ENCODE measurements at regions not wholly inside any gene's neighbourhood (a gene's known extent, or its start where the extent isn't known, plus 50 kb on each side); places are given as distances from the start of the nearest gene placed in this dataset.
A peak's percentile ranks its signal among the peaks of the same experiment; 100 is the strongest.

GRCh38 chr10:125485665-125486064 lies 197.3 kb downstream of the TEX36 start:
- Histone ChIP-seq H3K27me3 (ENCODE audit: insufficient read depth, poor library complexity, severe bottlenecking) (peaks cover 40% of the 10 kb centered on the region), H3K36me3 (ENCODE audit: low read depth) (no peaks in the 10 kb centered on the region), H3K4me3 (ENCODE audit: severe bottlenecking) (no peak overlapping the region), H3K9me3 (ENCODE audit: severe bottlenecking) (no peaks in the 10 kb centered on the region), H3K27ac (ENCODE audit: poor library complexity, severe bottlenecking) (no peak overlapping the region), H3K4me1 (ENCODE audit: insufficient read depth, poor library complexity, severe bottlenecking) (no peaks in the 10 kb centered on the region)
- TF ChIP-seq, protein P1, sequence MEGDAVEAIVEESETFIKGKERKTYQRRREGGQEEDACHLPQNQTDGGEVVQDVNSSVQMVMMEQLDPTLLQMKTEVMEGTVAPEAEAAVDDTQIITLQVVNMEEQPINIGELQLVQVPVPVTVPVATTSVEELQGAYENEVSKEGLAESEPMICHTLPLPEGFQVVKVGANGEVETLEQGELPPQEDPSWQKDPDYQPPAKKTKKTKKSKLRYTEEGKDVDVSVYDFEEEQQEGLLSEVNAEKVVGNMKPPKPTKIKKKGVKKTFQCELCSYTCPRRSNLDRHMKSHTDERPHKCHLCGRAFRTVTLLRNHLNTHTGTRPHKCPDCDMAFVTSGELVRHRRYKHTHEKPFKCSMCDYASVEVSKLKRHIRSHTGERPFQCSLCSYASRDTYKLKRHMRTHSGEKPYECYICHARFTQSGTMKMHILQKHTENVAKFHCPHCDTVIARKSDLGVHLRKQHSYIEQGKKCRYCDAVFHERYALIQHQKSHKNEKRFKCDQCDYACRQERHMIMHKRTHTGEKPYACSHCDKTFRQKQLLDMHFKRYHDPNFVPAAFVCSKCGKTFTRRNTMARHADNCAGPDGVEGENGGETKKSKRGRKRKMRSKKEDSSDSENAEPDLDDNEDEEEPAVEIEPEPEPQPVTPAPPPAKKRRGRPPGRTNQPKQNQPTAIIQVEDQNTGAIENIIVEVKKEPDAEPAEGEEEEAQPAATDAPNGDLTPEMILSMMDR (IDR thresholded peaks at IDR 0.05; ENCODE audit: poor library complexity, severe bottlenecking), result no peak
- no peak for ATAC-seq (ENCODE audit: low read depth)
- no peak for DNase-seq (ENCODE audit: low spot score)

DNA sequence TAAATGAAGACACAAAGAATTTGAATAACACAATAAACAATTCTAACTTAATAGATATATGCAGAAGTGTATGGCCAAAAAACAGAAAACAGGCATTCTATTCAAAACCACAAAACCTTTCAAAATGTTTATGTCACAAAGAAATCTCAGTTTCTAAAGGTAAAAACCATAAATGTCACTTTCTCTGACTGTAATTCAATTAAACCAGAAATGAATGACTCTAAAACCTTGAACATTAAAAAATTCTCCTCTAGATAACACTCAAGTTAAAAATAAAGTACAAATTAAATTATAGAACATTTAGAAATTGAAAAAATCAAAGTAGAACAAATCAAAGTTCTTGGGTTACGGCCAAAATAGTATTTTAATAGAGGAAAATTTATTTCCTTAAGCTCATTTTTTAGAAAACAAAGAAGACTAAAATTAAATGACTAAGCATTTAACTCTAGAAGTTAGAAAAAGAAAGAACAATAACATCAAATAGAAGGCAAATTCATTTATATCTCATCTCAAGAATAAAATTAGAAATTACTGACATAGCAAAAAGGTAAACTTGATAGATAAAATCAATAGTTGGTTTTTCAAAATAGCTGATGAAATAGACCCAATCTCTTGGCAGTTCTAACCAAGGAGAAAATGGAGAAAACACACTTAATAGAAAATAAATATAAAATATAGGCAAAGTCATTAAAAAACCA lies 198.8 kb downstream of the TEX36 start:
- DNase-seq (ENCODE audit: low spot score) (no peak), ATAC-seq (ENCODE audit: low read depth) (no peak)
- Histone ChIP-seq H3K27ac (ENCODE audit: poor library complexity, severe bottlenecking) (no peak overlapping the region), H3K27me3 (ENCODE audit: insufficient read depth, poor library complexity, severe bottlenecking) (peaks cover 35% of the 10 kb centered on the region), H3K4me1 (ENCODE audit: insufficient read depth, poor library complexity, severe bottlenecking) (peaks cover 3% of the 10 kb centered on the region), H3K36me3 (ENCODE audit: low read depth) (no peaks in the 10 kb centered on the region), H3K9me3 (ENCODE audit: severe bottlenecking) (no peaks in the 10 kb centered on the region), H3K4me3 (ENCODE audit: severe bottlenecking) (no peak overlapping the region)
- TF ChIP-seq, protein P1 (IDR thresholded peaks at IDR 0.05; ENCODE audit: poor library complexity, severe bottlenecking), result no peak

GRCh38 chr10:125482637-125483036 lies 200.3 kb downstream of the TEX36 start:
- TF ChIP-seq, protein P1 (IDR thresholded peaks at IDR 0.05; ENCODE audit: poor library complexity, severe bottlenecking), result no peak
- Histone ChIP-seq H3K36me3 (ENCODE audit: low read depth) (no peaks in the 10 kb centered on the region), H3K9me3 (ENCODE audit: severe bottlenecking) (no peaks in the 10 kb centered on the region), H3K27ac (ENCODE audit: poor library complexity, severe bottlenecking) (no peak overlapping the region), H3K4me1 (ENCODE audit: insufficient read depth, poor library complexity, severe bottlenecking) (peaks cover 11% of the 10 kb centered on the region), H3K27me3 (ENCODE audit: insufficient read depth, poor library complexity, severe bottlenecking) (peaks cover 21% of the 10 kb centered on the region), H3K4me3 (ENCODE audit: severe bottlenecking) (no peak overlapping the region)
- DNase-seq (ENCODE audit: low spot score) (no peak), ATAC-seq (ENCODE audit: low read depth) (no peak)

- Histone ChIP-seq H3K4me1 (ENCODE audit: insufficient read depth, poor library complexity, severe bottlenecking) (peaks cover 11% of the 10 kb centered on the region), H3K4me3 (ENCODE audit: severe bottlenecking) (no peak overlapping the region), H3K36me3 (ENCODE audit: low read depth) (no peaks in the 10 kb centered on the region), H3K27me3 (ENCODE audit: insufficient read depth, poor library complexity, severe bottlenecking) (peaks cover 21% of the 10 kb centered on the region), H3K9me3 (ENCODE audit: severe bottlenecking) (no peaks in the 10 kb centered on the region), H3K27ac (ENCODE audit: poor library complexity, severe bottlenecking) (no peak overlapping the region)
- ATAC-seq (ENCODE audit: low read depth) (no peak), DNase-seq (ENCODE audit: low spot score) (no peak)
- TF ChIP-seq, protein P1 (IDR thresholded peaks at IDR 0.05; ENCODE audit: poor library complexity, severe bottlenecking), result no peak
Observed at GRCh38 chr10:125482108-125482507, 200.9 kb downstream of the TEX36 start.

- Histone ChIP-seq H3K4me1 (ENCODE audit: insufficient read depth, poor library complexity, severe bottlenecking) (peaks cover 11% of the 10 kb centered on the region), H3K36me3 (ENCODE audit: low read depth) (no peaks in the 10 kb centered on the region), H3K27ac (ENCODE audit: poor library complexity, severe bottlenecking) (peak overlapping the region; percentile 19), H3K4me3 (ENCODE audit: severe bottlenecking) (no peak overlapping the region), H3K9me3 (ENCODE audit: severe bottlenecking) (no peaks in the 10 kb centered on the region), H3K27me3 (ENCODE audit: insufficient read depth, poor library complexity, severe bottlenecking) (peaks cover 18% of the 10 kb centered on the region)
- DNase-seq (ENCODE audit: low spot score) (no peak), ATAC-seq (ENCODE audit: low read depth) (peak; percentile 96)
- TF ChIP-seq, protein P1 (IDR thresholded peaks at IDR 0.05; ENCODE audit: poor library complexity, severe bottlenecking), result no peak
Observed at GRCh38 chr10:125479059-125479458, 203.9 kb downstream of the TEX36 start.

Data from RWPE2 (cell line).